SK-MEL-5 (cell line): ENCODE measurements at regions not wholly inside any gene's neighbourhood (a gene's known extent, or its start where the extent isn't known, plus 50 kb on each side); places are given as distances from the start of the nearest gene placed in this dataset.

ENCODE experiments used
- DNase-seq: peaks from one replicate; pipeline ENCODE4 v3.0.0-alpha.2; 2016; ENCODE audit warnings: low read depth, low spot score
- in situ Hi-C: cut with HindIII; loops from 2 replicates; pipeline ENCODE4 v1.10.0; 2016; ENCODE audit warnings: low sequenced_read_pairs, high pct_unique_total_duplicates, low pct_unique_long_range_greater_than_20kb
- small RNA-seq, 2 experiments: library from RNA; depleted of rRNA; stranded (forward); fragments of <200 nt; gene quantifications; one replicate each; pipeline ENCODE3, GENCODE V24; 2014

DNA sequence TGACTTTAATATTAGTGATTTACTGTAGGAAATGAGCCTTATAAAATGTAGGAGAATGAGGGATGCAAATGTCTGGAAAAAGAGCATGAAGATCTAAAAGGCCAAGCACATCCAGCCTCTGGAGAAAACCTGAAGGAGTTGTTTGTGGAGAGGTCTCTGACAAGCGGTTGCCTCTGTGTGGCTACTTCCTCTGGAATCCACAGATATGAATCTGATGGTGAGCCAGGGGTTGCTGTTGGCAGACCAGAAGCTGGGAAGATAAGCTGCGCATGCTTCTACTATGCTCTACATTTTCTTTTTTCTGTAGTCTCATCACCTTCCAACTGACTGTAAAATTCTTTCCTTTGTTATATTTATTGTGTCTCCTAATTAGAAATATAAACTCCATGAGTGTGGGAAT, 248.6 kb downstream of the OLFM3 start:
- in situ Hi-C loops: no loop called here

More for the DNA sequence above, 248.6 kb downstream of the OLFM3 start:
- DNase-seq: no peak

Small RNA genes lying in the stretch of these regions (small RNA-seq; reads per million reads assigned to genes)
- 0 reads per million in 2 experiments for gene RNU6-965P
